HG03457 (cell line): ENCODE measurements at regions not wholly inside any gene's neighbourhood (a gene's known extent, or its start where the extent isn't known, plus 50 kb on each side); places are given as distances from the start of the nearest gene placed in this dataset.
A peak's percentile ranks its signal among the peaks of the same experiment; 100 is the strongest.
"Not testable (repeated sequence)": the region's sequence is repeated elsewhere in the genome, so short reads cannot be mapped to it uniquely, and the experiment has no call there.

Source experiments
- ATAC-seq: cut with Tn5 transposase; IDR thresholded peaks from one replicate; pipeline ENCODE4 v1.9.1; 2021; ENCODE audit warnings: moderate number of reproducible peaks; ENCODE audit not compliant: unreplicated experiment

DNA sequence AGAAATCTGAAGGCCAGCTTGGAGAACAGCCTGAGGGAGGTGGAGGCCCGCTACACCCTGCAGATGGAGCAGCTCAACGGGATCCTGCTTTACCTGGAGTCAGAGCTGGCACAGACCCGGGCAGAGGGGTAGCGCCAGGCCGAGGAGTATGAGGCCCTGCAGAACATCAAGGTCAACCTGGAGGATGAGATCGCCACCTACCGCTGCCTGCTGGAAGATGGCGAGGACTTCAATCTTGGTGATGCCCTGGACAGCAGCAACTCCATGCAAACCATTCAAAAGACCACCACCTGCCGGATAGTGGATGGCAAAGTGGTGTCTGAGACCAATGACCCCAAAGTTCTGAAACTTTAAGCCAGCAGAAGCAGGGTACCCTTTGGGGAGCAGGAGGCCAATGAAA lies 318.4 kb downstream of the ZFHX3 start:
- ATAC-seq: not testable (repeated sequence)

DNA sequence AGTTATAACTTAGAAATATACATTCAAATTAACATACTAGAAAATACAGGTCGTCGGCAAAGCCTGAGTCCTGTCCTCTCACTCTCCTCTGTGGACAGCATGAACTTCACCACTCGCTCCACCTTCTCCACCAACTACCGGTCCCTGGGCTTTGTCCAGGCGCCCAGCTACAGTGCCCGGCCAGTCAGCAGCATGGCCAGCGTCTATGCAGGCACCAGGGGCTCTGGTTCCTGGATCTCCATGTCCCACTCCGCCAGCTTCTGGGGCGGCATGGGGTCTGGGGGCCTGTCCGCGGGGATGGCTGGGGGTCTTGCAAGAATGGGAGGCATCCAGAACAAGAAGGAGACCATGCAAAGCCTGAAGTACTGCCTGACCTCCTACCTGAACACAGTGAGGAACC lies 319.4 kb downstream of the ZFHX3 start:
- ATAC-seq: no peak

DNA sequence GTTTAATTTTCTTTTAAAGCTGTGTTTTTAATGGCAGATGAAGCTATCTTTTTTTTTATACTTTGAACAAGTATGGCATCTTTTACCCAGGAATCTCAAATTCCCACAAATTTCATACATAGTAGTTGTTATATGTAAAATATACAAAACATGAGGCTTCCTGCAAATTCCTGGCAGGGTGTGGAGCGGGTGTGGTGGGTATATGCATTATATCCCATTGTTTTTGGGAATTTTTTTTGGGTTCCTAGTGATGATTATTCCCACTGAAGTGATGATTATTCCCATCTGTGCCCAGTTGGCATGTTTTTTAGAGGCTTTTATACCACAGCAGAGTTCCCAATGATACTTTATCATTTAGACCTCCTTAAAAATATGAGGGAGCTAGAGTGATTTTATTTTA lies 320.4 kb downstream of the ZFHX3 start:
- ATAC-seq: no peak

DNA sequence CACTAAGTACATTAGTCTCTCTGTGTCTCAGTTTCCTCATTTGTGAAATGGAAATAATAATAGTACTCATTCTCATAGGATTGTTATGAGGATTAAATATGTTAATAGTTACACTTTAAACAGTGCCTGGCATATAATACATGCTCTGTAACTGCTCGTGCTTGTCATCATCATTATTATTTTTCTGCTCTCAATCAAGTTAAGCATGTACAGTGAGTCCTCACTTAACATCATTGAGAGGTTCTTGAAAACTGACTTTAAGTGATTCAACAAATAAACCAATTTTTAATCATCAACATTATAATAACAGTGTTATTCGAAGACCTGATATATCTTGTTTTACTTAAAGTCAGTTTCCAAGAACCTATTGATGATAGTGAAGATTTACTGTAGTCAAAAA lies 322.3 kb downstream of the ZFHX3 start:
- ATAC-seq: no peak

DNA sequence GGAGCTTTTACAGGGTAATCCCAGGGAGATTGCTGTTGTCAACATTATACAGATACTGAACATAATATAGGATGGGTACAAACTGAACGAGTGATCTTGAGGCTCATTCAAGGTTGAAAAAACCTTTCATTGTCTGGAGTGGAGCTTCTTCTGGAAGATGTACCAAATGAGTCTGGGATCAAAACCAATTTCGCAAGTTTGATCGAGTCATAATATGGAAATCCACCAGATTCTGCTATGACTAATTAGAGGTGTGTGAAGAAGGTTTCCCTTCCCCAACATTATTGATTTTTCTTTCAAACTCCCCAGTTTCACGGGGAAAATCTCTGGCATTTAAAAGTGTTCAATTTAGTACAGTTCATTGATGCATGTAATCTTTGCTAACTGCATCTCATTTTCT lies 324.1 kb downstream of the ZFHX3 start:
- no peak for ATAC-seq

DNA sequence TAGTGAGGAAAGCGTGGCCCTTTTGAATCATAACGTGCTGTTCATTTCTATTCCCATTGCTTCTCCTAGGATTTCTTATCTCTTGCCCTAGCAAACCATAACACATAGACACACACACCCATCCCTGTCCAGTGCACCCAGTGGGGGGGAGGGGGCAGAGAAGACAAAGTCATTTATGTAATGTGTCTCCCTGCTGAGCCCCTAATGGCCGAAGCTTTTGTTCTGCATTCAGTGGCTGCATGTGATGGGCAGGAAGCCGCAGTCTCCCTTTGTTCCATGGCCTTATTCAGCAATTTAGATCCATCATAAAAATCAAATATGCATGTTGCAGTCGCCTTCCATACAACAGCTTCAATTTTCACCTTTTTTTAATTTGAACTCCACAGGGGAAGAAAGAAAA lies 325.4 kb downstream of the ZFHX3 start:
- no peak for ATAC-seq

DNA sequence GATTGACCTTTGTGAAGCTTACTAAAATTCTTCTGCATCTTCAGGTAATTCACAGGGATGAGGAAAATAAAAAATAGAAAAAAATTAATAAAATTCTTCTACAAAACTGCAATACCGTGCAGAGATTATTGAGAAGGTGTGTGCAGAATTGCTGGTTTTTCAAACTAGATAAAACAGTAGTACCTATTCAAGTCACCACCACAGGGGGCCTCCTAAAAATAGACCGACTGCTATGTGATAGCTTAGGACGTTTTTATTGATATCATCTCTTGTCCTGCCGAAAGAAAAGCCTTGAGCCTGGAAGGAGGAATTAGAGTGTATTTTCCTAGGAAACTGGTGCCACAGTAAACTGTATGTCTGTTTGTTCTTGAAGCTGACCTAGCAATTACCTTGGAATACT lies 325.9 kb downstream of the ZFHX3 start:
- ATAC-seq: no peak

DNA sequence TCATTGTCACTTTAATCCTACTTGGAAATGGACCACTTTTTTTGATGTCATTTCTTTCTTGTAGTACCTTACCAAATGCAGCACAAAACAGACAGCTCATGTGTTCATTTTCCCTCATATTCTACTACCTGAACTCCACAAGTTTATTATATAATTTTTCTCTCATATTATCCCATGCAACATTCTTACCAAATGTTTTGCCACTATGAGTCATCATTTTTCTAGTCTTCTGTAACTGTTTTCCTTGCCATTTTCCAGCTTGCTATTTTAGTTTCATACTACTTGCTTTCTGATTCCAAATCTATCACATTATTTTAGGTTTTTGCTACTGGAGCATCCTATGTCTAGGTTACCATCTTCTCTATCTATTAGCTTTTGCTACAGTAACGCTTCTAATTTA lies 332.7 kb downstream of the ZFHX3 start:
- no peak for ATAC-seq

DNA sequence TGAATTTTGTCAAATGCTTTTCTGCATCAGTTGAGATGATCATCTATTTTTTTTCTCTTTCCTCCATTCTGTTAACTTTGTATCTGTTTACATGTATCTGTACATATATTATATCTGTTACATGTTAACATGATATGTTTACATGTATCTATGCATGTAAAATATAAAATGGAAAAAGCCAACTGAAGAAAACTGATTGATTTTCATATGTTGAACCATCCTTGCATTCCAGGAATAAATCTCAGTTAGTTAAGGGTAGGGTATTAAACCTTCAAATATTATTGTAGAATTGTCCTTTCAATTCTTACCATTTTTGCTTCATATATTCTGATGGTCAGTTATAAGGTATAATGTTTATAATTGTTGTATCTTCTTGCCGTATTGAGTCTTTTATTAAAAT lies 336.1 kb downstream of the ZFHX3 start:
- ATAC-seq: no peak

DNA sequence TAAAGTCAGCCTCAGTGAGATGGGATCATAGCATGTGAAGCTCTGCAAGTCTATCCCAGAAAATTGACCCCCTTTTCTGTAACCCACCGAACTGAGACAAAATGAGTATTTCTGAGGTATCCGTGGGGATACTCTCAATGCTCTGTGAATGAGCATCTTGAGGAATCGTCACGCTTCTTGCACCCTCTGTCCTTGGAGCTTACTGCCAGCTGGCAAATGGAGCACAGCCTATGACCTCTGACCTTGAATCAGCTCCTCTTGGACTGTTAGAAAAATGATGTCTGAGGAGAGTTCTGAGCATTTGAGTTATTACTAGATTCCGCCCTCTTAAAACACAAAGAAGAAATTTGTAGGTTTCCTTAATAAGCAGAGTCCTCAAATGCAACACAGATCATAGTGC lies 342.1 kb downstream of the ZFHX3 start:
- ATAC-seq: no peak

DNA sequence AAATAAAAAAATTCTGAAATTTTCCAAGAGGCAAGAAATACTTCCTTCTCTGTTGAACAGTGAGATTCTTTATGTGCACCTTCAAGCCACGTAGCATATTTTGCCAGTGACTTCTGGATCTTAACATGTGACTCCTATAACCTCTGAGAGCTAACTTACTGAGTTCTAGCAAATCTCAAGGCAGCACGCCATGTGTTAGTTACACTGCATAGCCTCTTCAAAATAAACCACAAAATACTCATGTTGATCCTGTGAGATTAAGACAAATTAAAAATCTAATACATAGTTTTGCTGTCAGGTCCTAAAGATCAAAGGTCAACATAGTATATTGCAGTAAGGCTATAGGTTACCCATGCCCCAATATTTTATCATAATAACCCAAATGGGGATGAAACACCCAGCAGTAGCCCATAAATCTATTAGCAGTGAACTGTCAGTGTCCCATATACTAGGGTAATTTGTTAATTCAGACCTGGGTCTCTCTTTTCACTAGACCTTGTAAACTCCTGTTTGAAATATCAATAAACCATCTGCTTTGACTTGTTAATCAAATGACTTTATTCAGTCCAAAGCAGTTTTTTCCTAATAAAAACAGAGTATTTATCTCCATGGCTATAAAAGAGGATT lies 343.1 kb downstream of the ZFHX3 start:
- no peak for ATAC-seq

DNA sequence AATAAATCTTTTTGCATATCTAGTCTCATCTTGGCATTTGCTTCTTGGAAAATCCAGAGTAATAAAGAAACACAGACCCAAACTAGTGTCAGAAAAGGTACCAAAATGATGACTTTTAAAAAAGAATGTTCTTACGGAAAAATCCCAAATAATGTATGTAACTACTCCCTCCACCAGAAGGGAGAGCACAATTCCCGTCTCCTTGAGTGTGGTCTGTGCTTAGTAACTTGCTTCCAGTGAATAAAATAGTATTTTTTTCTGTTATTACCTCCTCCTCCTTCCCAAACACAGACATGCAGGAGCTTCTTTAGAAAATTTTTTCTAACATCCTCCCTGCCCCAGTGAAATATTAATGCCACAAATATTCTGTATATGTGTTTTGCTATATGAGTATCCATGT lies 358.1 kb downstream of the ZFHX3 start:
- no peak for ATAC-seq

DNA sequence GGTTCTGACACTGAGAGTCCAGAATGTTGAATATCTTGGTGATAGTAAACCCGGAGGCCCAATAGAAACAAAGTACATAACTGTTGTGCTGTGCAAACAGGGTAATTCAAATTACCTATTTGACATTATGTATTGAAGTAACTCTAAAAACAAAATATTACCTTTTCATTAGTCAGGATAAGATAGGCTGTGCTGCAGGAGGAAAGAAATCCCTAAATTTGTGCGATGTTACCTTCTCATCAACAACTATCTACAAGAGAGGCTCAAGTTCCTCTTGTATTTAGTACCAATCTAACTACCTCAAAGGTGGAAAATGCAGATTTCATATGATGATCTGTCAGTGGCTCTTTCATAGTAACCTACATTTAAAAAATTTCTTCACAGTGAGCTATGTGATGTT lies 367.2 kb downstream of the ZFHX3 start:
- ATAC-seq: no peak

DNA sequence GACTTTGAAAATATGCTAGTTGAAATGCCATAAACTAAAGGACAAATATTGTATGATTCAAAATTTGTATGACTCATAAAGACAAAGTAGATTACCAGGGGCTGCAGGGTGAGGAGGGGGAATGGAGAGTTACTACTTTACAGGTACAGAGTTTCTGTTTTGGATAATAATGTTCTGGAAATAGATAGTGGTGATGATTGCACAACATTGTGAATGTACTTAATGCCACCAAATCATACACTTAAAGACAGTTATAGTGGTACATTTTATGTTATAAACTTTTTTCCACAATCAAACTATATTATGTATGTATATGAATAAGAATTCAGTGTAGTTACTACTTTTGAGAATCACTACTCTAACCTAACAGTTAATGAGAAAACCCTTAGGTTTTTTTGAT lies 368.1 kb downstream of the ZFHX3 start:
- ATAC-seq: no peak

DNA sequence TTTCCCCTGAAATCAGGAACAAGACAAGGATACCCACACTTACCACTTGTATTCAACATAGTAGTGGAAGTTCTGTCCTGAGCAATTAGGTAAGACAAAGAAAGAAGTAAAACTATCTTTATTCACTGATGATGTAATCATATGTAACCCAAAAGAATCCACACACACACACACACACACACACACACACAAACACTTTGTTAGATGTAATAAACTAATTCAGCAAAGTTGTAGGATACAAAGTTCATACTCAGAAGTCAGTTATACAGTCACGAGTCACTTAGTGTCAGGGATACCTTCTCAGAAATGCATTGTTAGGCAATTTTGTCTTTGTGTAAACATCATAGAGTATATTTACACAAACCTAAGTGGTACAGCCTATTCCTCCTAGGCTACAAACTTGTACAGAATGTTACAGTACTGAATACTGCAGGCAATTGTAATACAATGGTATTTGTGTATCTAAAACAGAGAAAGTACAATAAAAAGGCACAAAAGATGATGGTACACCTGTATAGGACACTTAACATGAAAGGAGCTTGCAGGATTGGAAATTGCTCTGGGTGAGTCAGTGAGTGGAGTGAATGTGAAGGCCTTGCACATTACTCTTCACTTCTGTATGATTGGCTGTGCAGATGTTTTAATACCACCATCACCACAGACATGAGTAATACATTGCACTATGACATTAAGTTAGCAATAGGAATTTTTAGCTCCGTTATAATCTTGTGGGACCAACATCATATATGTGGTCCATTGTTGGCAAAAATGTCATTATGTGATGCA lies 370.1 kb downstream of the ZFHX3 start:
- ATAC-seq: no peak

DNA sequence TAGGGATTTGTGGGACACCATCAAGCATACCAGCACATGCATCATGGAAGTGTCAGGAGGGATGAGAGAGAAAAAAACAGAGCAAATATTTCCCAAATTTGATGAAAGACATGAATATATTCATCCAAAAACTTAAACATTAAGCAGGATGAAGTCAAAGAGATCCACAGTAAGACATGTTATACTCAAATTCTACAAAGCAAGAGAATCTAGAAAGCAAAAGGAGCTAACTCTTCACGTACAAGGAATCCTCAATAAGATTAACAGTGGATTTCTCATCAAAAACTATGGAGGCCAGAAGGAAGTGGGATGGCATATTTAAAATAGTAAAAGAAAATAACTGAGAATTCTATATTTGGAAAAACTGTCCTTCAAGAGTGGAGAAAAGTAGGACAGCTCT lies 374.8 kb downstream of the ZFHX3 start:
- no peak for ATAC-seq

DNA sequence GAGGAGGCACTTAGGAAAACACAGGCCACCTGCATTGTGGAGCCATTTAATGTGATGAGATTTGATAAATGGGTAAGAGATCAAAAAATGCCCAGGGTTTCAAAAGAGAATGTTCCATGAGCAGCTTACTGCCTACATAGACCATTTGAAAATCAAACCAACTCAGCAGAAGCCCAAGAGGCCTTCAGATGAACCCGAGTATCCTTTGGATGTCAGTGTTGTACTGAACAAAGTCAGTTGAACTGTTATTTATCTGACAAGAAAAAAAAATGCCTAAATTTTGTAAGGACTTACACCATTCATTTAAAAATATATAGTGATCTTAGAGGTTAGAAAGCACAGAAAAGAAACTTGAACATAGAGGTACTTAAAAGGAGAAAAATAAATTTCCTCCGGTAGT lies 381.7 kb downstream of the ZFHX3 start:
- no peak for ATAC-seq

DNA sequence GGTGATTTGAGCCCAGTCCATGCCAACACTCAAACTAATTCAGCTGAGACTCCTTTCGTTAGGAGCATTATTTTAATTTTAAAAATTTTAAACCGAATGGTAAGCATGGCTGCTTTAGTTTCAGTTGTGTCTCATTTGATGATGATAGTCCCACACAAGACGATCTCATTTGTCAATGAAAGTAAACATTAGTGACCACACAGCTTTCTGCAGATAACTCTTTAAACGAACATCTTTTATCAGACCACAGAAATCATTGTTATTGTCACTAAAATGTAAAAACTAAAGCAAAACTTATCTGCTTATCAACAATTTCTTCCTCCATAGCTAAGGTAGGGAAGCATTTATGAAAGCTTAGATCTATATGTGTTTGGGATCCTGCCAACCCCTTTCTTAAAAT lies 382.2 kb downstream of the ZFHX3 start:
- ATAC-seq: no peak

DNA sequence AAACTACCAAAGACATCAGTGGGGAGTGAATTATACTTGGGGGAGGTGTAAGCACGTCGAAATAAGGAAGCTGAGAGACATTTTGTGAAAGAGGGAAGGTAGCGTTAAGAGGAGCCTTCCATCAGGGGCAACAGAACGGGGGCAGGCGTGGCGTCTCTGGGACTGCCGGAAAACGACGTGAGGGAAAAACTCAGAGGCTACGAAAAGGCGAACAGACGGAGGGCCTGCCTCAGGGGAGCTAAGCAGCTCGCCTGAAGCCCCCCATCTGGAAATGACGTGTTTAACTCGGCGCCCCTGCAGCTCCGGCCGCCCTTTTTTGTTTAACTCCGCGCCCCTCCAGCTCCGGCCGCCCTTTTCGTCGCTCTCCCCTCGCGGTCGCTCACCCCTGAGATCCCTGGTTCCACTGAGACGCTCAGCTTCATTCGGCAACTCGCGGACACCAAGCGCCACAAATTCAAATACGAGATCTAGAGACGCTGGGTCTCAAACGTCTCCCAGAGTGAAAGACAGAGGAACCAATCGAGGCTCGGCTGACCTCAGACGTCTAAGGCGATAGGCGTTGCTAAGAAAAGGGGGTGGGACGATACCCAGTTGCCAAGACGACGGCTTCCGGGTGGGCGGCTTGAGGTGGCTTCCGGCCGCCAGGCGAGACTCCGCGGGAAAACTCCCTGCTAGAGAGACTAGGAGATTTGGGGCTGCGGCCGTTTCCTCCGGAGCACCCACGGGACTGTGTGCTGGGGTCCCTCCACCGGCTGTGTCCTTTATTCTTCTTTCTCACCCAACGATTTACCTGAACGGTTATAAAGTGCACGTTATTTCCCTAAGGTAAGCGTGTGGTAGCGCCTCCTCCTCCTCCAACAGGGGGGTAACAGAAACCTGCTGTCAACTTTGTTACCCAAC lies 383.2 kb downstream of the ZFHX3 start:
- ATAC-seq: peak; percentile 98

DNA sequence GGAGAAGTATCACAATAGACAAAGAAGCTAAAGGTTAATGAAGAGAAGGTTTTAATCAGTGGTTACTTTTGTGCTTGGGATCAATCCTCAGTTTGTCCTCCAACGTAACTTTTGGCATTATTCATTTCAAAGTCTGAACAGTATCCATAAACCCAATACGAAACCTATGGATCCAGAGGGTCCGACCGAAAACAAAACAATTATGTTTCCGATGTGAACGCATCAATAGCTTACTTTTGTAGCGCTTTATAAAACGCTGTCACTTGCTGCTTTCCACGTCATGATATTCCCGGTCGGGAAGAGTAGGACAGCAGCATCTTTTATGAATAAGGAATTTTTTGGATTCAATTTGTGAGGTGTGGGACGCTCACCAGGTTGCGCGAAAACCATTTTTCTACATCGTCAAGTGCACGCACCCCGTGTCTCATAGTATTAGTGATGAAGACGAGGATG lies 383.8 kb downstream of the ZFHX3 start:
- no peak for ATAC-seq

DNA sequence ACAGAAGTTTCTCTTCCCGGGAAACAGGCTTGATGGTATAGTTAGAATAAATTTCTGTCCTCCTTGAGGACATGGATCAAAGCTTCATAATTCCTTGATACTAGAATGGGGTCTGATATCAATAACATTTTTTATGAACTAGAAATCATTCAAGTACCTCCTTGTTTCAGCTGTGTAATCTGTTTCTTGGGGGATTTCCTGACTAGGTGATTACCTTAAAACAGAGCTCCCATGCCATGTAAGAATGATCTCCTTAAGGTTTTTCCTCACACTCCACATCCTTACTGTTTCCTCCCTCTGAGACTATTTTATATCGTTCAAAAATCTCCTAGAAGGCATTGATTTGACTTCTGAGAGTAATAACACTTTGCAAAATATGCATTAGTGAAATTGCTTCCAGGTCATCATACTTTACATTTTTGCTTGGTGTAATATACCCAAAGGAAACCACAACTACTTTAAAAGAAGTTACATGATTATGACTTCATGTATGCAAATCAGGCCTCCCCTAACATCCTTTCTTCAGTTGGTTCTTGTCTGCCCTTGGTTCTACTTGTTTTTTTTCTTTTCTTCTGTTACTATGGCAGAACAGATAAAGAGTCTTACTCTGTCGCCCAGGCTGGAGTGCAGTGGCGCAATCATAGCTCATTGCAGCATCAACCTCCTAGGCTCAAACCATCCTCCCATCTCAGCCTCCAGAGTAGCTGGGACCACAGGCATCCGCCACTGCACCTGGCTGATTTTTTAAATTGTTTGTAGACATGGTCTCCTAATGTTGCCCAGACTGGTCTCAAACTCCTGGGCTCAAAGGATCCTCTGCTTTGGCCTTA lies 388.8 kb downstream of the ZFHX3 start:
- ATAC-seq: no peak
